ENCODE measurements at regions not wholly inside any gene's neighbourhood (a gene's known extent, or its start where the extent isn't known, plus 50 kb on each side); places are given as distances from the start of the nearest gene placed in this dataset.

DNA sequence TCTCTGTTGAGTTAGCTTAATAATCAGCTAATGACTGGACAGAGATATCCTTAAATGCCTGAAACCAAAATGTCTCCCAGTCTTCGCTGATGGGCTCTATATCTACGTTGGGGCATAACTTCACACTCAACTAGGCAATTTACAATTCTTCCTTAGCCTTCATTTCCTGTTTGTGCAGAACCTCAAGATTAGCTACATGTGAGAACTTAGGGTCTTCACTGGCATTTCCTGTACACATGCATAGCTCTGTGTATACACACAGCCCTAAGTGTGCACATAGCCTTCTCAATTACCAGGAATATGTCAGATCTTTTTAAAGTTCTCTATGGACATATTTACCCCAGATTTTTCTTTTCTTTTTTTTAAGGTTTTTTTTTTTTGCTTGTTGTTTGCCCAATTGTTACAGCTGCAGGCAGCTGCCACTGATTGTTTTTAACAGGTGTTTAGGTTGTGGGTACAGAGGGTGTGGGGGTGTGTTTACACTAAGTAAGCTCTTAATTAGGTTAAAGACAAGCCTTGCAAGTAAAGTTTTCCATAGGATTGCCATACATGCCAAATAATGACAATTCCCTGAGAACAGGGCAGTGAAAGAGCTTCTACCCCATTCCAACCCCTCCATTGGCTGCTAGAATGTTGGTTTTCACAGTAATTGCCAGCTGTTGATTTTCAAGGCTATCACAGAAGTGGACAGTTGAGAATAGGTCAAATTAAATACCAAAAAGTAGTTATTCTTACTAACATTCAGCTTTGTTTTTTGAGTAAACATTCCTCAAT, 441.0 kb downstream of the TLE4 start:
- Histone ChIP-seq H3K27ac (ENCODE audit: low read depth, low read length) (no peak overlapping the region), H3K27me3 (ENCODE audit: control insufficient read depth in 1 of 2, insufficient read depth in 2 of 2, low read length in 2 of 2) (no peaks in the 10 kb centered on the region)

GRCh38 chr9:80009204-80009603, 437.4 kb downstream of the TLE4 start:
- Histone ChIP-seq H3K9ac (ENCODE audit: low read depth in 1 of 2, low read length in 2 of 2) (no peak overlapping the region), H3K27ac (ENCODE audit: low read depth, low read length) (no peak overlapping the region), H3K4me1 (ENCODE audit: control insufficient read depth in 1 of 2, insufficient read depth in 2 of 2, low read length in 2 of 2) (no peaks in the 10 kb centered on the region), H3K4me3 (ENCODE audit: low read depth in 1 of 2, low read length in 2 of 2) (no peak overlapping the region), H3K27me3 (ENCODE audit: control insufficient read depth in 1 of 2, insufficient read depth in 2 of 2, low read length in 2 of 2) (no peaks in the 10 kb centered on the region), H3K9me3 (ENCODE audit: control insufficient read depth in 1 of 2, low read length in 2 of 2) (no peaks in the 10 kb centered on the region), H3K36me3 (ENCODE audit: control insufficient read depth in 1 of 2, insufficient read depth in 2 of 2, low read length in 2 of 2) (no peaks in the 10 kb centered on the region)

More for the DNA sequence above, 441.0 kb downstream of the TLE4 start:
- Histone ChIP-seq H3K36me3 (ENCODE audit: control insufficient read depth in 1 of 2, insufficient read depth in 2 of 2, low read length in 2 of 2) (no peaks in the 10 kb centered on the region), H3K4me3 (ENCODE audit: low read depth in 1 of 2, low read length in 2 of 2) (no peak overlapping the region), H3K4me1 (ENCODE audit: control insufficient read depth in 1 of 2, insufficient read depth in 2 of 2, low read length in 2 of 2) (no peaks in the 10 kb centered on the region), H3K9me3 (ENCODE audit: control insufficient read depth in 1 of 2, low read length in 2 of 2) (no peaks in the 10 kb centered on the region), H3K9ac (ENCODE audit: low read depth in 1 of 2, low read length in 2 of 2) (no peak overlapping the region)

- Histone ChIP-seq H3K27ac (ENCODE audit: low read depth, low read length) (no peak overlapping the region), H3K36me3 (ENCODE audit: control insufficient read depth in 1 of 2, insufficient read depth in 2 of 2, low read length in 2 of 2) (no peaks in the 10 kb centered on the region), H3K9me3 (ENCODE audit: control insufficient read depth in 1 of 2, low read length in 2 of 2) (no peaks in the 10 kb centered on the region), H3K27me3 (ENCODE audit: control insufficient read depth in 1 of 2, insufficient read depth in 2 of 2, low read length in 2 of 2) (no peaks in the 10 kb centered on the region), H3K9ac (ENCODE audit: low read depth in 1 of 2, low read length in 2 of 2) (no peak overlapping the region), H3K4me1 (ENCODE audit: control insufficient read depth in 1 of 2, insufficient read depth in 2 of 2, low read length in 2 of 2) (no peaks in the 10 kb centered on the region), H3K4me3 (ENCODE audit: low read depth in 1 of 2, low read length in 2 of 2) (no peak overlapping the region)
Observed at GRCh38 chr9:80004714-80005113, 432.9 kb downstream of the TLE4 start.

DNA sequence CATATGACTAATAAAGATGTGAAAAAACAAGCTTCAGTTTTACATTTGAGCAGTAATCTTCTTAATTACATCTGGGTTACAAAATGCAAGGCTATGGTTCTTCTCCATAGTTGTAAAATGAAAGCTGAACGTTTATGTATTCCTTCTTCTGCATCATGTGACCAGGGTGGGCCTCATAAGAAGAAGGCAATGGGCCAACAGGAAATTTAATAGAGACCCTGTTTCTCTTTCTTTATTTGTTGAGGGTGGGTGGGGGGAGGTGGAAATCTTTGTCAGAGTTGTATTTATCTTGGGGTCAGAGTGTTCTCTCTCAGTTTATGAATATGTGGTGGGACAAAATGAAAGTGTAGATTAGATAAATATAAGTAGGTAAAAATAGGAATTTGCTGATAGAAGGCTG, 418.8 kb downstream of the TLE4 start:
- Histone ChIP-seq H3K9me3 (ENCODE audit: control insufficient read depth in 1 of 2, low read length in 2 of 2) (no peaks in the 10 kb centered on the region), H3K4me3 (ENCODE audit: low read depth in 1 of 2, low read length in 2 of 2) (no peak overlapping the region), H3K36me3 (ENCODE audit: control insufficient read depth in 1 of 2, insufficient read depth in 2 of 2, low read length in 2 of 2) (no peaks in the 10 kb centered on the region), H3K9ac (ENCODE audit: low read depth in 1 of 2, low read length in 2 of 2) (no peak overlapping the region), H3K27ac (ENCODE audit: low read depth, low read length) (no peak overlapping the region), H3K27me3 (ENCODE audit: control insufficient read depth in 1 of 2, insufficient read depth in 2 of 2, low read length in 2 of 2) (no peaks in the 10 kb centered on the region), H3K4me1 (ENCODE audit: control insufficient read depth in 1 of 2, insufficient read depth in 2 of 2, low read length in 2 of 2) (peaks cover 0 to 5% of the 10 kb centered on the region in 2 donors)

GRCh38 chr9:79989079-79989478, 417.3 kb downstream of the TLE4 start:
- Histone ChIP-seq H3K27me3 (ENCODE audit: control insufficient read depth in 1 of 2, insufficient read depth in 2 of 2, low read length in 2 of 2) (no peaks in the 10 kb centered on the region), H3K9me3 (ENCODE audit: control insufficient read depth in 1 of 2, low read length in 2 of 2) (no peaks in the 10 kb centered on the region), H3K36me3 (ENCODE audit: control insufficient read depth in 1 of 2, insufficient read depth in 2 of 2, low read length in 2 of 2) (no peaks in the 10 kb centered on the region), H3K4me1 (ENCODE audit: control insufficient read depth in 1 of 2, insufficient read depth in 2 of 2, low read length in 2 of 2) (peaks cover 0 to 5% of the 10 kb centered on the region in 2 donors), H3K9ac (ENCODE audit: low read depth in 1 of 2, low read length in 2 of 2) (no peak overlapping the region), H3K4me3 (ENCODE audit: low read depth in 1 of 2, low read length in 2 of 2) (no peak overlapping the region), H3K27ac (ENCODE audit: low read depth, low read length) (no peak overlapping the region)

GRCh38 chr9:79988126-79988525, 416.4 kb downstream of the TLE4 start:
- no peak overlapping the region for H3K9ac ChIP-seq (ENCODE audit: low read depth in 1 of 2, low read length in 2 of 2)
- no peak overlapping the region for H3K27ac ChIP-seq (ENCODE audit: low read depth, low read length)
- H3K4me3 ChIP-seq (ENCODE audit: low read depth in 1 of 2, low read length in 2 of 2): no peak overlapping the region
- no peaks in the 10 kb centered on the region for H3K36me3 ChIP-seq (ENCODE audit: control insufficient read depth in 1 of 2, insufficient read depth in 2 of 2, low read length in 2 of 2)
- no peaks in the 10 kb centered on the region for H3K27me3 ChIP-seq (ENCODE audit: control insufficient read depth in 1 of 2, insufficient read depth in 2 of 2, low read length in 2 of 2)
- peaks cover 0 to 5% of the 10 kb centered on the region in 2 donors for H3K4me1 ChIP-seq (ENCODE audit: control insufficient read depth in 1 of 2, insufficient read depth in 2 of 2, low read length in 2 of 2)
- no peaks in the 10 kb centered on the region for H3K9me3 ChIP-seq (ENCODE audit: control insufficient read depth in 1 of 2, low read length in 2 of 2)

- no peak overlapping the region for H3K27ac ChIP-seq (ENCODE audit: low read depth, low read length)
Observed at GRCh38 chr9:79986437-79986836, 414.7 kb downstream of the TLE4 start.

GRCh38 chr9:79985772-79986171, 414.0 kb downstream of the TLE4 start:
- H3K4me3 ChIP-seq (ENCODE audit: low read depth in 1 of 2, low read length in 2 of 2): no peak overlapping the region
- H3K4me1 ChIP-seq (ENCODE audit: control insufficient read depth in 1 of 2, insufficient read depth in 2 of 2, low read length in 2 of 2): peaks cover 0 to 4% of the 10 kb centered on the region in 2 donors
- no peak overlapping the region for H3K9ac ChIP-seq (ENCODE audit: low read depth in 1 of 2, low read length in 2 of 2)
- no peak overlapping the region for H3K27ac ChIP-seq (ENCODE audit: low read depth, low read length)
- H3K27me3 ChIP-seq (ENCODE audit: control insufficient read depth in 1 of 2, insufficient read depth in 2 of 2, low read length in 2 of 2): no peaks in the 10 kb centered on the region
- no peaks in the 10 kb centered on the region for H3K36me3 ChIP-seq (ENCODE audit: control insufficient read depth in 1 of 2, insufficient read depth in 2 of 2, low read length in 2 of 2)
- no peaks in the 10 kb centered on the region for H3K9me3 ChIP-seq (ENCODE audit: control insufficient read depth in 1 of 2, low read length in 2 of 2)

More at GRCh38 chr9:79986437-79986836, 414.7 kb downstream of the TLE4 start:
- no peaks in the 10 kb centered on the region for H3K27me3 ChIP-seq (ENCODE audit: control insufficient read depth in 1 of 2, insufficient read depth in 2 of 2, low read length in 2 of 2)
- no peaks in the 10 kb centered on the region for H3K9me3 ChIP-seq (ENCODE audit: control insufficient read depth in 1 of 2, low read length in 2 of 2)
- no peak overlapping the region for H3K4me3 ChIP-seq (ENCODE audit: low read depth in 1 of 2, low read length in 2 of 2)
- no peak overlapping the region for H3K9ac ChIP-seq (ENCODE audit: low read depth in 1 of 2, low read length in 2 of 2)
- no peaks in the 10 kb centered on the region for H3K36me3 ChIP-seq (ENCODE audit: control insufficient read depth in 1 of 2, insufficient read depth in 2 of 2, low read length in 2 of 2)
- peaks cover 0 to 5% of the 10 kb centered on the region in 2 donors for H3K4me1 ChIP-seq (ENCODE audit: control insufficient read depth in 1 of 2, insufficient read depth in 2 of 2, low read length in 2 of 2)

DNA sequence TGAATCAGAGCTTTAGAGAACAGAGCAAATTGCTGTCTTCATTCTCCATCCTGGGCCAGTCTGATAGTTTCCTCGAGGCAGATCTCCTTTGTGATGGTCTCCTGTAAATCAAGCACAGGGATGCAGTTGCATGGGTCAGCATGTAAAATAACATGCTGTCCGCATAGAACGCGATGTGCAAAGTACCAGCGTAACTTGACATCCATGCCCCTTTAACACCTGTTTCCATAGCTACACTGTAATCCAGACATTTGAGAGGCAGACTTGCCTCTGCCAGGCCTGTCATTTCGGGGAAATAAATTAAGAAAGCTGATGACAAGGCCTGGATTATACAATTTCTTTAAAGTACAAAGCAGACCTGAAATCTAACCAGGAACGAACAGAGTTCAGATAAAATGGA, 413.5 kb downstream of the TLE4 start:
- H3K4me3 ChIP-seq (ENCODE audit: low read depth in 1 of 2, low read length in 2 of 2): no peak overlapping the region
- H3K27ac ChIP-seq (ENCODE audit: low read depth, low read length): no peak overlapping the region
- H3K9me3 ChIP-seq (ENCODE audit: control insufficient read depth in 1 of 2, low read length in 2 of 2): no peaks in the 10 kb centered on the region
- peaks cover 0 to 4% of the 10 kb centered on the region in 2 donors for H3K27me3 ChIP-seq (ENCODE audit: control insufficient read depth in 1 of 2, insufficient read depth in 2 of 2, low read length in 2 of 2)
- H3K4me1 ChIP-seq (ENCODE audit: control insufficient read depth in 1 of 2, insufficient read depth in 2 of 2, low read length in 2 of 2): no peaks in the 10 kb centered on the region
- H3K36me3 ChIP-seq (ENCODE audit: control insufficient read depth in 1 of 2, insufficient read depth in 2 of 2, low read length in 2 of 2): no peaks in the 10 kb centered on the region
- H3K9ac ChIP-seq (ENCODE audit: low read depth in 1 of 2, low read length in 2 of 2): no peak overlapping the region

- Histone ChIP-seq H3K27ac (ENCODE audit: low read depth, low read length) (no peak overlapping the region), H3K4me3 (ENCODE audit: low read depth in 1 of 2, low read length in 2 of 2) (no peak overlapping the region), H3K36me3 (ENCODE audit: control insufficient read depth in 1 of 2, insufficient read depth in 2 of 2, low read length in 2 of 2) (no peaks in the 10 kb centered on the region), H3K4me1 (ENCODE audit: control insufficient read depth in 1 of 2, insufficient read depth in 2 of 2, low read length in 2 of 2) (no peaks in the 10 kb centered on the region), H3K9ac (ENCODE audit: low read depth in 1 of 2, low read length in 2 of 2) (no peak overlapping the region), H3K9me3 (ENCODE audit: control insufficient read depth in 1 of 2, low read length in 2 of 2) (no peaks in the 10 kb centered on the region), H3K27me3 (ENCODE audit: control insufficient read depth in 1 of 2, insufficient read depth in 2 of 2, low read length in 2 of 2) (peaks cover 0 to 4% of the 10 kb centered on the region in 2 donors)
Observed at GRCh38 chr9:79984429-79985067, 412.8 kb downstream of the TLE4 start.
